HepG2 (cell line): ENCODE measurements at regions not wholly inside any gene's neighbourhood (a gene's known extent, or its start where the extent isn't known, plus 50 kb on each side); places are given as distances from the start of the nearest gene placed in this dataset.

Source experiments
- ATAC-seq: fragments of 200-7000 bp; cut with Tn5 transposase; 3 replicates; pipeline ENCODE4 v1.9.1; 2020; ENCODE audit warnings: mild to moderate bottlenecking, moderate library complexity
- BruUV-seq: library from RNA; stranded (reverse); fragments of 400-500 nt; replicated peaks from 2 replicates; lab custom pipeline; 2021; lab: Mats Ljungman, UMichigan
- CTCF ChIA-PET: fragments of 300-600 bp; formaldehyde crosslinking; extraction: SDS; loops from one replicate; lab custom pipeline; 2021; ENCODE audit warnings: low total read pairs, inconsistent platforms, low intra/inter-chr PET ratio; lab: Yijun Ruan, JAX
- POLR2A ChIA-PET: fragments of 350-600 bp; sonication (Branson Sonifier 250); formaldehyde crosslinking; loops from one replicate; lab custom pipeline; 2020; ENCODE audit warnings: antibody characterized with exemption, inconsistent platforms; lab: Yijun Ruan, JAX
- DNase-seq: peaks from one replicate; pipeline ENCODE4 v3.0.0-alpha.2; 2015; ENCODE audit warnings: low spot score
- FAIRE-seq: peaks from 3 replicates; lab custom pipeline; 2011; peaks lifted over from hg19 to GRCh38; lab: Jason Lieb, UNC
- H2AFZ ChIP-seq: one replicate; pipeline ENCODE4 v1.6.1; 2011; ENCODE audit warnings: low read length, inconsistent platforms
- H3K27ac ChIP-seq: fragments of 300-600 bp; 3 replicates; pipeline ENCODE4 v1.8.0; 2011; ENCODE audit warnings: mixed run types, mild to moderate bottlenecking, mixed read lengths, low read length, inconsistent platforms; ENCODE audit not compliant: insufficient read depth; ENCODE audit errors: extremely low read length
- H3K27me3 ChIP-seq, 2 experiments: fragments of 200-600 bp in 1 of 2; 2 replicates in 1 of 2; 3 replicates in 1 of 2; pipeline versions ENCODE4 v1.6.0 to v1.8.0; 2011; ENCODE audit warnings: low read length in 2 of 2, mild to moderate bottlenecking in 2 of 2, moderate library complexity in 2 of 2, inconsistent platforms in 1 of 2; ENCODE audit not compliant: insufficient read depth in 2 of 2, control insufficient read depth in 1 of 2
- H3K36me3 ChIP-seq, 2 experiments: fragments of 200-600 bp in 1 of 2; replicated peaks in 1 of 2; 2 replicates in 1 of 2; 3 replicates in 1 of 2; pipeline versions ENCODE4 v1.5.1 to v1.8.0; 2011; ENCODE audit warnings: low read length in 2 of 2, inconsistent platforms in 1 of 2; ENCODE audit not compliant: insufficient read depth in 2 of 2, control insufficient read depth in 1 of 2
- H3K4me1 ChIP-seq: 2 replicates; pipeline ENCODE4 v1.5.1; 2012; ENCODE audit warnings: low read length, inconsistent platforms; ENCODE audit not compliant: insufficient read depth
- H3K4me2 ChIP-seq: 2 replicates; pipeline ENCODE4 v1.6.0; 2011; ENCODE audit warnings: low read depth, low read length, inconsistent platforms
- H3K4me3 ChIP-seq, 3 experiments: fragments of 200-600 bp in 1 of 3; sonication (generic), shearing (Covaris generic) in 1 of 3; replicated peaks in 1 of 3; 2 replicates each; pipeline ENCODE4 v1.5.1; 2011 to 2016; ENCODE audit warnings: low read length in 3 of 3, inconsistent platforms in 2 of 3, low read depth in 2 of 3, mild to moderate bottlenecking in 2 of 3, control low read depth in 1 of 3, mixed read lengths in 1 of 3; ENCODE audit not compliant: insufficient read depth in 1 of 3
- H3K79me2 ChIP-seq: one replicate; pipeline ENCODE4 v1.6.1; 2011; ENCODE audit warnings: low read length, inconsistent platforms; ENCODE audit not compliant: insufficient read depth
- H3K9ac ChIP-seq: 2 replicates; pipeline ENCODE4 v1.6.0; 2011; ENCODE audit warnings: mild to moderate bottlenecking, low read depth, low read length, inconsistent platforms; ENCODE audit not compliant: insufficient read depth
- H3K9me3 ChIP-seq: 2 replicates; pipeline ENCODE4 v1.5.1; 2012; ENCODE audit warnings: mild to moderate bottlenecking, low read length
- H4K20me1 ChIP-seq: 2 replicates; pipeline ENCODE4 v1.6.0; 2011; ENCODE audit warnings: inconsistent platforms, mild to moderate bottlenecking, low read length, moderate library complexity; ENCODE audit not compliant: insufficient read depth
- DR1 ChIP-seq: sonication (generic); formaldehyde crosslinking; IDR thresholded peaks from 2 replicates; pipeline ENCODE4 v1.8.0; 2021; ENCODE audit warnings: mild to moderate bottlenecking, missing genetic modification reagents, inconsistent platforms
- MYC ChIP-seq: sonication (generic); formaldehyde crosslinking; IDR thresholded peaks from 2 replicates; pipeline ENCODE4 v1.9.0; 2021; ENCODE audit warnings: missing genetic modification reagents, borderline replicate concordance
- PPARG ChIP-seq: conservative IDR thresholded peaks from 2 replicates; pipeline ENCODE4 v1.6.1; 2016; ENCODE audit warnings: missing biosample characterization, missing genetic modification reagents
- SP5 ChIP-seq: IDR thresholded peaks from 2 replicates; pipeline ENCODE4 v1.6.1; 2016; ENCODE audit warnings: low read depth, borderline replicate concordance
- ZKSCAN5 ChIP-seq: sonication (generic); formaldehyde crosslinking; IDR thresholded peaks from 2 replicates; pipeline ENCODE4 v1.5.1; 2020; ENCODE audit warnings: mild to moderate bottlenecking, missing genetic modification reagents
- ZNF414 ChIP-seq: sonication (generic); formaldehyde crosslinking; IDR thresholded peaks from 2 replicates; pipeline ENCODE4 v1.5.0; 2020; ENCODE audit warnings: missing genetic modification reagents
- ZNF597 ChIP-seq: sonication (generic); formaldehyde crosslinking; IDR thresholded peaks from 2 replicates; pipeline ENCODE4 v1.5.0; 2020; ENCODE audit warnings: missing genetic modification reagents
- WGBS: methylation state at CpG from one replicate; pipeline ENCODE4 v1.1.6; 2017; ENCODE audit warnings: low lambda C conversion rate; 5-methylcytosine and 5-hydroxymethylcytosine counted together
- in situ Hi-C: cut with HindIII; loops from 2 replicates; pipeline ENCODE4 v1.10.0; 2017; ENCODE audit warnings: low pct_unique_long_range_greater_than_20kb; ENCODE audit not compliant: extremely low pct_ligation_motif_present
- intact Hi-C: fragments of 100-400 bp; cut with micrococcal nuclease; formaldehyde crosslinking; loops from one replicate; pipeline ENCODE4 v1.10.0; 2022; ENCODE audit not compliant: unreplicated experiment

- TF ChIP-seq ZNF414 = no peak
- TF ChIP-seq ZKSCAN5 (CRISPR knock-in tag) = no peak
- TF ChIP-seq DR1 = no peak
Measured at GRCh38 chr10:130550952-130551674, 414.9 kb downstream of the GLRX3 start (continued).

- no peaks in the 10 kb centered on the region for H3K36me3 ChIP-seq
- BruUV-seq = no TSS peak
Measured at GRCh38 chr10:130551676-130552075, 415.5 kb downstream of the GLRX3 start.

GRCh38 chr10:130553826-130554225, 417.6 kb downstream of the GLRX3 start:
- 12% methylated on average over 6 of the region's 7 CpGs for WGBS
- ATAC-seq (no peak), FAIRE-seq (no peak), DNase-seq (no peak)
- CTCF ChIA-PET = no interaction called here
- Histone ChIP-seq H3K9me3 (no peaks in the 10 kb centered on the region), H3K36me3 (no peaks in the 10 kb centered on the region), H3K4me2 (no peak overlapping the region), H3K27ac (no peak overlapping the region), H3K9ac (no peak overlapping the region), H3K27me3 (peaks cover 3 to 27% of the 10 kb centered on the region in 2 experiments; a peak in 4 of 5 replicates), H3K4me1 (no peaks in the 10 kb centered on the region), H2AFZ (no peak overlapping the region), H4K20me1 (no peaks in the 10 kb centered on the region), H3K4me3 (no peak overlapping the region), H3K79me2 (no peaks in the 10 kb centered on the region)
- BruUV-seq = no TSS peak
- in situ Hi-C loops (no loop called here), intact Hi-C loops (no loop called here)
- POLR2A ChIA-PET = no interaction called here
- no peak for TF ChIP-seq ZNF597
- TF ChIP-seq PPARG (CRISPR knock-in tag) = no peak

More at GRCh38 chr10:130551676-130552075, 415.5 kb downstream of the GLRX3 start:
- 17% methylated on average over 3 of the region's 7 CpGs for WGBS
- H2AFZ ChIP-seq = no peak overlapping the region
- intact Hi-C loops (no loop called here), in situ Hi-C loops (no loop called here)
- H4K20me1 ChIP-seq = no peaks in the 10 kb centered on the region
- H3K27me3 ChIP-seq = peaks cover 3 to 30% of the 10 kb centered on the region in 2 experiments; a peak in 4 of 5 replicates
- H3K4me2 ChIP-seq = no peak overlapping the region
- no peaks in the 10 kb centered on the region for H3K9me3 ChIP-seq
- FAIRE-seq (no peak), DNase-seq (no peak), ATAC-seq (no peak)
- ChIA-PET POLR2A (no interaction called here), CTCF (no interaction called here)
- no peak overlapping the region for H3K9ac ChIP-seq
- no peaks in the 10 kb centered on the region for H3K4me1 ChIP-seq
- H3K27ac ChIP-seq = no peak overlapping the region
- H3K79me2 ChIP-seq = no peaks in the 10 kb centered on the region
- TF ChIP-seq MYC (CRISPR knock-in tag) = no peak
- TF ChIP-seq SP5 (CRISPR knock-in tag) = no peak
- TF ChIP-seq, all 625 proteins: peak for 0
- H3K4me3 ChIP-seq = no peak overlapping the region
